ENCODE measurements at regions not wholly inside any gene's neighbourhood (a gene's known extent, or its start where the extent isn't known, plus 50 kb on each side); places are given as distances from the start of the nearest gene placed in this dataset.

DNA sequence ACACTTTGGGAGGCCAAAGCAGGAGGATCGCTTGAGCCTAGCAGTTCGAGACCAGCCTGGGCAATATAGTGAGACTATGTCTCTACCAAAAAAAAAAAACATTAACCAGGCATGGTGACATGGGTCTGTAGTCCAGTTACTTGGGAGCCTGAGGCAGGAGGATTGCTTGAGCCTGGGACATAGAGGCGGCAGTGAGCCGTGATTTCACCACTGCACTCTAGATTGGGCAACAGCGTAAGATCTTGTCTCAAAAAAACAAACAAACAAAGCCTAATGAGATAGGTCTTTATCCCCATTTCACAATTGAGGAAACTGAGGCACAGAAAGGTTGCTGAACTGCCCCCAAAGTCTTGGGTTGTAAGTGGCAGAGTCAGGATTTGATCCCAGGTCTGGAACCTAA is 70.5 kb upstream of the RAD23B start:
- Histone ChIP-seq H3K14ac (replicated peaks; ENCODE audit: low read depth, low read length) (peak overlapping the region; percentile 37; the same call in 1 of the 2 replicates), H3K27ac (ENCODE audit: insufficient read depth, low read length) (no peak overlapping the region), H2AK9ac (replicated peaks; ENCODE audit: low read depth, low read length, poor library complexity) (no peak overlapping the region), H3K79me1 (ENCODE audit: low read depth in 1 of 2, low read length in 2 of 2) (no peaks in the 10 kb centered on the region), H4K20me1 (ENCODE audit: insufficient read depth, low read length) (no peaks in the 10 kb centered on the region), H2BK120ac (ENCODE audit: low read depth, low read length) (peak overlapping the region; percentile 84; the same call in 1 of the 2 replicates), H2AFZ (replicated peaks; ENCODE audit: low read length, poor library complexity) (no peak overlapping the region), H4K8ac (ENCODE audit: low read depth in 2 of 2, low read length in 2 of 2) (peak overlapping the region in 1 of 2 experiments; percentile 33; a peak in 1 of 4 replicates), H2AK5ac (ENCODE audit: low read depth, low read length) (peak overlapping the region; percentile 89), H4K91ac (ENCODE audit: insufficient read depth, low read depth, low read length) (peak overlapping the region; percentile 71), H4K5ac (ENCODE audit: low read depth, low read length) (no peak overlapping the region), H3K18ac (ENCODE audit: low read depth, low read length) (peak overlapping the region; percentile 3), H3K4ac (ENCODE audit: low read depth, low read length) (peak overlapping the region; percentile 82), H3K9me1 (ENCODE audit: insufficient read depth, low read length) (peaks cover 3% of the 10 kb centered on the region; the same call in 1 of the 2 replicates), H3K27me3 (ENCODE audit: control insufficient read depth, insufficient read depth, low read length) (no peaks in the 10 kb centered on the region), H3K9me3 (ENCODE audit: control insufficient read depth, insufficient read depth, low read length) (no peaks in the 10 kb centered on the region), H3K4me3 (ENCODE audit: insufficient read depth, low read depth, low read length) (no peak overlapping the region), H2BK5ac (ENCODE audit: low read depth, low read length, poor library complexity, severe bottlenecking) (peak overlapping the region; percentile 64), H3K4me1 (ENCODE audit: control insufficient read depth, insufficient read depth, low read length) (peaks cover 8% of the 10 kb centered on the region), H2BK20ac (ENCODE audit: low read depth, low read length) (peak overlapping the region; percentile 85), H3K23ac (ENCODE audit: low read depth, low read length) (no peak overlapping the region), H3K36me3 (ENCODE audit: control insufficient read depth, insufficient read depth, low read length) (no peaks in the 10 kb centered on the region), H2BK15ac (ENCODE audit: low read depth, low read length) (peak overlapping the region; percentile 87; the same call in 1 of the 3 replicates), H3K4me2 (ENCODE audit: low read depth, low read length) (no peak overlapping the region), H3K9ac (ENCODE audit: low read depth, low read length) (no peak overlapping the region), H3K56ac (ENCODE audit: extremely low read depth, insufficient read depth, low read length) (no peak overlapping the region)
- in situ Hi-C loops (cut with MboI; ENCODE audit: low sequenced_read_pairs) (no loop called here), intact Hi-C loops (cut with micrococcal nuclease) (no loop called here), dilution Hi-C loops (cut with HindIII; ENCODE audit: low sequenced_read_pairs, unreplicated experiment) (no loop called here)
- BruUV-seq (replicated peaks), result no TSS peak
- no CpG with 5 or more reads among the region's 5 CpGs for WGBS, 2 experiments (ENCODE audit: extremely low coverage in 2 of 2, insufficient read length in 1 of 2)
- DNase-seq (no peak), ATAC-seq (ENCODE audit: low read depth) (no peak)
- ChIA-PET POLR2A (ENCODE audit: unreplicated experiment) (no interaction called here), CTCF (interaction anchor here (0.6 kb wide), 1 partner anchor 85 kb away, joined by 4 read pairs; no protein-coding TSS in a partner anchor)
- no peak for TF ChIP-seq MAZ (IDR thresholded peaks at IDR 0.05; ENCODE audit: borderline replicate concordance, low read depth, low read length)
- no peak for TF ChIP-seq RFX5 (IDR thresholded peaks at IDR 0.05; ENCODE audit: low read depth, low read length)
- TF ChIP-seq RAD21 (IDR thresholded peaks at IDR 0.05; ENCODE audit: low read length), result no peak
- no peak for TF ChIP-seq MXI1 (IDR thresholded peaks at IDR 0.05; ENCODE audit: borderline replicate concordance, low read depth, low read length)
- TF ChIP-seq BHLHE40 (IDR thresholded peaks at IDR 0.05; ENCODE audit: low read depth, low read length), result no peak
- TF ChIP-seq, protein P1, sequence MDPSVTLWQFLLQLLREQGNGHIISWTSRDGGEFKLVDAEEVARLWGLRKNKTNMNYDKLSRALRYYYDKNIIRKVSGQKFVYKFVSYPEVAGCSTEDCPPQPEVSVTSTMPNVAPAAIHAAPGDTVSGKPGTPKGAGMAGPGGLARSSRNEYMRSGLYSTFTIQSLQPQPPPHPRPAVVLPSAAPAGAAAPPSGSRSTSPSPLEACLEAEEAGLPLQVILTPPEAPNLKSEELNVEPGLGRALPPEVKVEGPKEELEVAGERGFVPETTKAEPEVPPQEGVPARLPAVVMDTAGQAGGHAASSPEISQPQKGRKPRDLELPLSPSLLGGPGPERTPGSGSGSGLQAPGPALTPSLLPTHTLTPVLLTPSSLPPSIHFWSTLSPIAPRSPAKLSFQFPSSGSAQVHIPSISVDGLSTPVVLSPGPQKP (IDR thresholded peaks at IDR 0.05; ENCODE audit: borderline replicate concordance, low read depth, low read length), result no peak
- TF ChIP-seq NFE2L2 (IDR thresholded peaks at IDR 0.05; ENCODE audit: low read depth, low read length), result no peak
- TF ChIP-seq CHD1 (IDR thresholded peaks at IDR 0.05; ENCODE audit: low read depth, low read length), result no peak
